Astrocyte (in vitro differentiated cells and primary cell): ENCODE measurements at regions not wholly inside any gene's neighbourhood (a gene's known extent, or its start where the extent isn't known, plus 50 kb on each side); places are given as distances from the start of the nearest gene placed in this dataset.

Source experiments
- DNase-seq: peaks from one replicate; pipeline ENCODE4 v3.0.0-alpha.2; 2010; ENCODE audit warnings: low read depth
- FAIRE-seq: peaks from 2 replicates; lab custom pipeline; 2011; peaks lifted over from hg19 to GRCh38; lab: Jason Lieb, UNC
- H2AFZ ChIP-seq: 2 replicates; pipeline ENCODE4 v1.6.0; 2012; ENCODE audit warnings: low read depth, low read length, inconsistent platforms
- H3K27ac ChIP-seq: 2 replicates; pipeline ENCODE4 v1.5.1; 2011; ENCODE audit warnings: low read depth, low read length, inconsistent platforms
- H3K27me3 ChIP-seq: 2 replicates; pipeline ENCODE4 v1.6.0; 2011; ENCODE audit warnings: low read length, inconsistent platforms; ENCODE audit not compliant: insufficient read depth
- H3K36me3 ChIP-seq: 2 replicates; pipeline ENCODE4 v1.5.1; 2011; ENCODE audit warnings: low read length, inconsistent platforms; ENCODE audit not compliant: insufficient read depth
- H3K4me1 ChIP-seq: 2 replicates; pipeline ENCODE4 v1.5.1; 2011; ENCODE audit warnings: low read length, inconsistent platforms; ENCODE audit not compliant: insufficient read depth
- H3K4me2 ChIP-seq: 2 replicates; pipeline ENCODE4 v1.6.0; 2012; ENCODE audit warnings: low read length, inconsistent platforms
- H3K4me3 ChIP-seq: 2 replicates; pipeline ENCODE4 v1.5.1; 2011; ENCODE audit warnings: low read depth, mild to moderate bottlenecking, low read length, inconsistent platforms; ENCODE audit not compliant: insufficient read depth
- H3K79me2 ChIP-seq: 2 replicates; pipeline ENCODE4 v1.6.0; 2012; ENCODE audit warnings: mild to moderate bottlenecking, low read length, inconsistent platforms; ENCODE audit not compliant: insufficient read depth
- H3K9ac ChIP-seq: 2 replicates; pipeline ENCODE4 v1.6.0; 2012; ENCODE audit warnings: mild to moderate bottlenecking, low read length, inconsistent platforms
- H3K9me3 ChIP-seq: 2 replicates; pipeline ENCODE4 v1.5.1; 2012; ENCODE audit warnings: low read depth, mild to moderate bottlenecking, low read length, inconsistent platforms; ENCODE audit not compliant: insufficient read depth
- H4K20me1 ChIP-seq: 2 replicates; pipeline ENCODE4 v1.6.0; 2012; ENCODE audit warnings: low read length, inconsistent platforms; ENCODE audit not compliant: insufficient read depth
- H3K27ac Mint-ChIP-seq: one replicate; pipeline ENCODE4 v1.8.0; 2021; ENCODE audit warnings: mild to moderate bottlenecking, mixed read lengths; ENCODE audit not compliant: unreplicated experiment
- H3K27me3 Mint-ChIP-seq: one replicate; pipeline ENCODE4 v1.8.0; 2021; ENCODE audit warnings: low read depth, mixed read lengths; ENCODE audit not compliant: unreplicated experiment
- H3K36me3 Mint-ChIP-seq: one replicate; pipeline ENCODE4 v1.8.0; 2021; ENCODE audit warnings: low read depth, mixed read lengths; ENCODE audit not compliant: unreplicated experiment
- H3K4me1 Mint-ChIP-seq: one replicate; pipeline ENCODE4 v1.8.0; 2021; ENCODE audit warnings: low read depth, mixed read lengths; ENCODE audit not compliant: unreplicated experiment
- H3K4me3 Mint-ChIP-seq: one replicate; pipeline ENCODE4 v1.8.0; 2021; ENCODE audit warnings: mild to moderate bottlenecking, moderate library complexity, mixed read lengths; ENCODE audit not compliant: unreplicated experiment
- H3K9me3 Mint-ChIP-seq: one replicate; pipeline ENCODE4 v1.8.0; 2021; ENCODE audit warnings: mild to moderate bottlenecking, mixed read lengths; ENCODE audit not compliant: unreplicated experiment
- EZH2 ChIP-seq: IDR thresholded peaks from 2 replicates; pipeline ENCODE4 v1.6.1; 2012; ENCODE audit warnings: mild to moderate bottlenecking, low read length, inconsistent platforms; ENCODE audit not compliant: insufficient read depth
- TF ChIP-seq, protein P1 (sequence below): IDR thresholded peaks from 2 replicates; pipeline ENCODE4 v1.5.1; 2011; ENCODE audit warnings: low read depth, mild to moderate bottlenecking, inconsistent platforms, low read length, moderate library complexity; ENCODE audit not compliant: insufficient read depth

DNA sequence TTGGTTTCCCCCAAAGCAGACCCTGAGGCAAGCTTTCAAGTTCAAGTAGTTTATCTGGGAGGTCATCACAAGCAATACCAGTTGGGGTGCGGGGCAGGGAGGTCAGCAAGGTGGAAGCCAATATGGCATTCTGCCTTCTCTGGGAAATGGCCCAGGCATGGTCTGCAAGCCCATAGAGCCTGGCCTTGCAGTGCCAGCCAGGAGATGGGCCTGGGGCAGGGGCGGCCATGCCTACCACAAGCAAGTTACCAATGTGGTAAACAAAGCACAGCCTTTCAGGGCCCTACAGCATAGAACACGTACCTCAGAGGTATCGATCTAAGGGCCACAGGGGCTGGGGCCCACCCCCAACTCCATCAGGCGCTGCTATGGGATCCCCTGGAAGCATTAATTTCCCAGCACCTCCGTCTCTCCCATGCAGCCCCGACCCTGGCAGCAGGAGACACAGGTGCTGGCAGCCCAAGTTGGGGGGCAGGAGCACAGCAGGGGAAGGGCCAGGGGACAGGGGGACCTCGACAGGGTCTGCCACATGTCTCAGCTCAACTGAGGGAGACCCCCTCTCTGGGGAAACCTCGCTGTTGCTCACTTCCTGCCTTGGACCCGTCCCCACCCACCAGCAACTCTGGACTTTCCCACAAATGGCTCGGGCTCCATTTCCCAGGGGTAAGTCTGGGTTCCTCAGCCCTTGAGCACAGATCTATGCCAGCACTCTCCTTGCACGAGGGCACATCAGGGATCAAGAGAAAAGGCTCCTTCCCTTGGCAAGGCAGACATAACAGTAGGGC lies 369.0 kb downstream of the PREX1 start:
- Histone ChIP-seq H3K4me2 (no peak overlapping the region), H3K4me3 (no peak overlapping the region), H2AFZ (no peak overlapping the region), H3K27me3 (peaks cover 8% of the 10 kb centered on the region), H4K20me1 (no peaks in the 10 kb centered on the region), H3K9me3 (no peaks in the 10 kb centered on the region), H3K27ac (no peak overlapping the region), H3K79me2 (no peaks in the 10 kb centered on the region), H3K9ac (no peak overlapping the region), H3K4me1 (no peaks in the 10 kb centered on the region), H3K36me3 (no peaks in the 10 kb centered on the region)
- Mint-ChIP-seq H3K36me3 (no peaks in the 10 kb centered on the region), H3K27me3 (peaks cover 56% of the 10 kb centered on the region), H3K9me3 (peaks cover 4% of the 10 kb centered on the region), H3K4me3 (no peak overlapping the region), H3K4me1 (peaks cover 6% of the 10 kb centered on the region), H3K27ac (no peak overlapping the region)
- DNase-seq: no peak
- no peak for FAIRE-seq
- TF ChIP-seq, protein P1, sequence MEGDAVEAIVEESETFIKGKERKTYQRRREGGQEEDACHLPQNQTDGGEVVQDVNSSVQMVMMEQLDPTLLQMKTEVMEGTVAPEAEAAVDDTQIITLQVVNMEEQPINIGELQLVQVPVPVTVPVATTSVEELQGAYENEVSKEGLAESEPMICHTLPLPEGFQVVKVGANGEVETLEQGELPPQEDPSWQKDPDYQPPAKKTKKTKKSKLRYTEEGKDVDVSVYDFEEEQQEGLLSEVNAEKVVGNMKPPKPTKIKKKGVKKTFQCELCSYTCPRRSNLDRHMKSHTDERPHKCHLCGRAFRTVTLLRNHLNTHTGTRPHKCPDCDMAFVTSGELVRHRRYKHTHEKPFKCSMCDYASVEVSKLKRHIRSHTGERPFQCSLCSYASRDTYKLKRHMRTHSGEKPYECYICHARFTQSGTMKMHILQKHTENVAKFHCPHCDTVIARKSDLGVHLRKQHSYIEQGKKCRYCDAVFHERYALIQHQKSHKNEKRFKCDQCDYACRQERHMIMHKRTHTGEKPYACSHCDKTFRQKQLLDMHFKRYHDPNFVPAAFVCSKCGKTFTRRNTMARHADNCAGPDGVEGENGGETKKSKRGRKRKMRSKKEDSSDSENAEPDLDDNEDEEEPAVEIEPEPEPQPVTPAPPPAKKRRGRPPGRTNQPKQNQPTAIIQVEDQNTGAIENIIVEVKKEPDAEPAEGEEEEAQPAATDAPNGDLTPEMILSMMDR: no peak
- no peak for TF ChIP-seq EZH2

DNA sequence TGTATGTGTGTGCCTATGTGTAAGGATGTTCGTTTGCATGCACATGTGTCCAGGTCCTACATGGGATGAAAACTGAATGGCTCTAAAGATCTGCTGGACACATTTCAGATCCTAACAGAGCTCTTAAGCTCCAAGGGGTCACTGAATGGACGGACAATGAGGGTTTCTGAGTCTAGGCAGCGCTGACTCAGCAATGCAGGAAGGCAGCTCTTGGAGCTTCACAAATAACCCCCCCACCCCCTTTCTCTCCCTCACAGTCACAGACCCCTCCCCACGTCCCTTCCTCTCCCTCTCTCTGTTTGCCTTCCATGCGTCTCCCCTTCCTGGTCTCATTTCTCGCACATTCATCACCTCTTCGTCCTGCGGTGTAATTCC lies 369.8 kb downstream of the PREX1 start:
- Histone ChIP-seq H3K4me2 (no peak overlapping the region), H3K4me3 (no peak overlapping the region), H2AFZ (no peak overlapping the region), H3K27ac (no peak overlapping the region), H3K9ac (no peak overlapping the region), H3K9me3 (no peaks in the 10 kb centered on the region), H3K27me3 (peaks cover 9% of the 10 kb centered on the region), H4K20me1 (no peaks in the 10 kb centered on the region), H3K79me2 (no peaks in the 10 kb centered on the region), H3K36me3 (no peaks in the 10 kb centered on the region), H3K4me1 (no peaks in the 10 kb centered on the region)
- Mint-ChIP-seq H3K4me3 (no peak overlapping the region), H3K4me1 (peaks cover 5% of the 10 kb centered on the region), H3K36me3 (no peaks in the 10 kb centered on the region), H3K27me3 (peaks cover 58% of the 10 kb centered on the region), H3K27ac (no peak overlapping the region), H3K9me3 (peaks cover 6% of the 10 kb centered on the region)
- DNase-seq: no peak
- no peak for FAIRE-seq
- TF ChIP-seq, protein P1: no peak
- no peak for TF ChIP-seq EZH2
